Colonic mucosa (tissue), 4 donors: ENCODE measurements at regions not wholly inside any gene's neighbourhood (a gene's known extent, or its start where the extent isn't known, plus 50 kb on each side); places are given as distances from the start of the nearest gene placed in this dataset.

Experiments
- DNase-seq: peaks from one replicate; pipeline ENCODE4 v3.0.0-alpha.2; 2020
- H3K27ac ChIP-seq: fragments of 200-600 bp; one replicate; pipeline ENCODE4 v1.8.0; 2021
- H3K27me3 ChIP-seq: fragments of 200-600 bp; one replicate; pipeline ENCODE4 v1.8.0; 2021
- H3K36me3 ChIP-seq: fragments of 200-600 bp; one replicate; pipeline ENCODE4 v1.8.0; 2021
- H3K4me1 ChIP-seq: fragments of 200-600 bp; one replicate; pipeline ENCODE4 v1.8.0; 2021; ENCODE audit warnings: mild to moderate bottlenecking
- H3K4me3 ChIP-seq: fragments of 200-600 bp; one replicate; pipeline ENCODE4 v1.8.0; 2021
- H3K9ac ChIP-seq, 2 donors: one replicate each; pipeline ENCODE4 v1.7.0; 2013; ENCODE audit warnings: control low read depth in 2 of 2, low read depth in 2 of 2, low read length in 2 of 2
- H3K9me3 ChIP-seq: fragments of 200-600 bp; one replicate; pipeline ENCODE4 v1.8.0; 2021
- intact Hi-C: fragments of 100-400 bp; cut with DNase I; formaldehyde crosslinking; loops from one replicate; pipeline ENCODE4 v1.14.1; 2022
- TF ChIP-seq, protein P1 (sequence below): fragments of 200-600 bp; IDR thresholded peaks from one replicate; pipeline ENCODE4 v1.8.0; 2022; ENCODE audit warnings: antibody characterized with exemption, mild to moderate bottlenecking
- donor health status: healthy.
- donor health status: DM: no; HTN: no; CAD: no.
- donor health status: DM: no; HTN: no; CAD: no.

DNA sequence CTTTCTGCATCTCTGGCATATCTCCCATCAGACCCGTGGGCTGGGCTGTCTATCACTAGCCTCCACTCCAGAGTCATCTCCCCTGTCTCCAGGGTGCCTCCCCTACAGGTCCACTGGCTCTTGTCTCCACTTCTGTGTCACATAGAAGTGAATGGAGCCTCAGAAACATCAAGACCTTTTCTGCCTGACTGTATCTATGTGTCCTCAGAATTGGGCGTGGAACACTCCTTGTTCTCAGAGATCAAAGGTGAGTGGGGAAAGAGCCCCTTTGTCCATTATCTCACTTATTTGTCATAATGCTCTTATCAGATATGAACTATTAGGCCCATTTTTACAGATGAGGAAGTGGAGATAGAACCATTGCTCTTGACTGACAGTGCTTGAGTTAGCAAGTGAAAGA lies 211.0 kb downstream of the CYRIA start:
- H3K27me3 ChIP-seq = no peaks in the 10 kb centered on the region
- intact Hi-C loops = no loop called here
- H3K9ac ChIP-seq = no peak overlapping the region
- TF ChIP-seq, protein P1, sequence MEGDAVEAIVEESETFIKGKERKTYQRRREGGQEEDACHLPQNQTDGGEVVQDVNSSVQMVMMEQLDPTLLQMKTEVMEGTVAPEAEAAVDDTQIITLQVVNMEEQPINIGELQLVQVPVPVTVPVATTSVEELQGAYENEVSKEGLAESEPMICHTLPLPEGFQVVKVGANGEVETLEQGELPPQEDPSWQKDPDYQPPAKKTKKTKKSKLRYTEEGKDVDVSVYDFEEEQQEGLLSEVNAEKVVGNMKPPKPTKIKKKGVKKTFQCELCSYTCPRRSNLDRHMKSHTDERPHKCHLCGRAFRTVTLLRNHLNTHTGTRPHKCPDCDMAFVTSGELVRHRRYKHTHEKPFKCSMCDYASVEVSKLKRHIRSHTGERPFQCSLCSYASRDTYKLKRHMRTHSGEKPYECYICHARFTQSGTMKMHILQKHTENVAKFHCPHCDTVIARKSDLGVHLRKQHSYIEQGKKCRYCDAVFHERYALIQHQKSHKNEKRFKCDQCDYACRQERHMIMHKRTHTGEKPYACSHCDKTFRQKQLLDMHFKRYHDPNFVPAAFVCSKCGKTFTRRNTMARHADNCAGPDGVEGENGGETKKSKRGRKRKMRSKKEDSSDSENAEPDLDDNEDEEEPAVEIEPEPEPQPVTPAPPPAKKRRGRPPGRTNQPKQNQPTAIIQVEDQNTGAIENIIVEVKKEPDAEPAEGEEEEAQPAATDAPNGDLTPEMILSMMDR = no peak
- no peak overlapping the region for H3K27ac ChIP-seq
- no peak for DNase-seq
- H3K9me3 ChIP-seq = no peaks in the 10 kb centered on the region
- H3K4me1 ChIP-seq = no peaks in the 10 kb centered on the region
- H3K4me3 ChIP-seq = no peak overlapping the region
- no peaks in the 10 kb centered on the region for H3K36me3 ChIP-seq

DNA sequence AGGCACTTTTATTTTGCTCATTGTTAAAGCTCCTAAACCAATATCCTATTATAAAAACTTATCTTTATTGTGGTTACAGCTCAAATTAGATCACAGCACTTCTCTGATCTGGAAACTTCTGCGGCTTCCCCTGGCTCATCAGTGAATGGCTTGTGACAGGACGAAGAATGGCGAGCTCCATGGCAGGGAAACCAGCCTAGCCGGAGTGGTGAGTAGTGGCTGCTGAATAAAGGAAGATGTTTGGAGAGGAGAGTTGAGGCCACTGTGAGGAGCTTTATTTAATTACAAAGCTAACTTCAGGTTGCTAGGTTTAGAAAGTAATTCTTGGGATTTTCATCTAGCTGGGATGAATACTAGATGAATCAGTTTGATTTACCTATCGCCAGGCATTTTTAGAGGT lies 213.5 kb downstream of the CYRIA start:
- Histone ChIP-seq H3K4me1 (no peaks in the 10 kb centered on the region), H3K9me3 (no peaks in the 10 kb centered on the region), H3K27me3 (no peaks in the 10 kb centered on the region), H3K4me3 (no peak overlapping the region), H3K27ac (no peak overlapping the region), H3K9ac (no peak overlapping the region), H3K36me3 (no peaks in the 10 kb centered on the region)
- DNase-seq = no peak
- intact Hi-C loops = no loop called here
- TF ChIP-seq, protein P1 = no peak

DNA sequence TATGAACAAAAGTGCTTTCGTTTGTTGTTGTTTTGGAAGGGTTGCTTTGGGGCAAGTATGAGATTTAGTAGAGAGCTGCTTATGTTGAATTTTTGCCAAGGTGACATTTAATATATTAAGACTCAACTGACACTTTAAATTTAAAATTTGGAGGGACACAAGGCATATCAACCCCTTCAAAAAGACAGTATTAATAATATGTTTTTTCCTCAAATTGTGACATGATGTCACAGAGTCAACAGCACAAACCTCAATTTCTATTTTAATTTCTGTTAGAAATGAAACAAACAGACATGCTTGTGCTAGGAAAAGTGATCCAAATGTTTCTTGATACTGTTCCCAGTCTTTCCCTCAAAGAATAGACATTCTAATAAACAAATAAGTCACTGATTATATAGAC lies 218.9 kb downstream of the CYRIA start:
- Histone ChIP-seq H3K4me1 (no peaks in the 10 kb centered on the region), H3K36me3 (no peaks in the 10 kb centered on the region), H3K9me3 (no peaks in the 10 kb centered on the region), H3K4me3 (no peak overlapping the region), H3K27me3 (no peaks in the 10 kb centered on the region), H3K9ac (no peak overlapping the region), H3K27ac (no peak overlapping the region)
- DNase-seq = no peak
- intact Hi-C loops = no loop called here
- TF ChIP-seq, protein P1 = no peak

DNA sequence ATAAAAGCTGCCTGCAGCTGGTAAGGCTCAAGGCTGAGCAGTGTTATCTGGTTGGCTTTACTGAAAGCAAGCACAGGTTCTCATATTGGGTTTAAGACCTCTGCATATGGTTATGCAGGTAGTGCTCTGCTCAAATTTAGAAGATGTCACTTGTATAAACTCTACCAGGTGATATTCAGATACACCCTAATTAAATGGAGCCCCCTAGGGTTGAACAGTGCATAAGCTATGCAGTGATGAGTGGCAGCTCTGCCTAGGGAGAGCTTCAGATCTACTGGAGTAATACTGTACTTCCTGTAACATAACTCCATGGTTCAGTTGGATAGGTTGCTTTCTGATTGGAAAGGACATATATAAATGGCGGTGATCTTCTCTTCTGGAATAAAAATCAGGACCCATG lies 222.7 kb downstream of the CYRIA start:
- Histone ChIP-seq H3K27me3 (no peaks in the 10 kb centered on the region), H3K4me3 (no peak overlapping the region), H3K9ac (no peak overlapping the region), H3K4me1 (no peaks in the 10 kb centered on the region), H3K9me3 (no peaks in the 10 kb centered on the region), H3K36me3 (no peaks in the 10 kb centered on the region), H3K27ac (no peak overlapping the region)
- intact Hi-C loops = no loop called here
- TF ChIP-seq, protein P1 = no peak
- DNase-seq = no peak

DNA sequence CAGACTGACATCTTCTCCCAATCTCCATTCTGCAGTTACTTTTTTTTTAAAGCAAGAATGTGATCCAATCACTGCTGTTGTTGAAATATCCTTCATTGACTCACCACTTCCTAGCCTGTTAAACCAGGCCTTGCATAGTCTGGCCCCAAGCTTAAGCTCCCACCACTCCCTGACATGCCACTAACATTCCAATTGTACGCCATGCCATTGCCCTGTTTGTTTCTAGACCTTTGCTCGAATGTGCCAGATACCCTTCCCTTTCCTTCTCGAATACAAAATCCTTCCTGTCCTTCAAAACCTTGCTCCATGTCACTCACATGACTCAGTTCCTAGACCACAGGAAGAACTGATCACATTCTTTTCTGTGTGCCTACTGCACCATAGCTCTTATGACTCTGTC lies 224.2 kb downstream of the CYRIA start:
- H3K27ac ChIP-seq = no peak overlapping the region
- H3K9me3 ChIP-seq = no peaks in the 10 kb centered on the region
- no peaks in the 10 kb centered on the region for H3K36me3 ChIP-seq
- DNase-seq = no peak
- TF ChIP-seq, protein P1 = no peak
- no peaks in the 10 kb centered on the region for H3K27me3 ChIP-seq
- no peak overlapping the region for H3K4me3 ChIP-seq
- intact Hi-C loops = no loop called here
- H3K9ac ChIP-seq = no peak overlapping the region
- no peaks in the 10 kb centered on the region for H3K4me1 ChIP-seq

DNA sequence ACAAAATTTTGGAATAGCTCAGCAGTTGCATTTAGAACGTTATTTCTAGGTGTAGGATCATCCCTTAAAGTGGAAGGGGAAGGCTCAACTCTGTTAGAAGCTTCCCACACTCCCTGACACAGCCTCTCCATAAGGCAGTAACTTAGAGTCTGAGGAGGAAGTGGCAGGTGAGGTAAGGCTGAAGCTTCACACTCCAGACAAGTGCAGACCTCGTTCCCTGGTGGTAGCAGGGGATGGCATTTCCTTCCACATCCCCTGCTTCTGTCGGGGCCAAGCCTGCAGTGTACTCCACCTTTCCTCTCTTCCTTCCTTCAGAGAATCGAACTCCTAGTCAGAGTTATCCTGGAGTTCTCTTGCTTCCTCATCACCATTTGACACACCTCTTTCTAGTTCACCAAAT lies 224.7 kb downstream of the CYRIA start:
- DNase-seq = no peak
- Histone ChIP-seq H3K4me1 (no peaks in the 10 kb centered on the region), H3K27me3 (no peaks in the 10 kb centered on the region), H3K27ac (no peak overlapping the region), H3K9ac (no peak overlapping the region), H3K4me3 (no peak overlapping the region), H3K36me3 (no peaks in the 10 kb centered on the region), H3K9me3 (no peaks in the 10 kb centered on the region)
- intact Hi-C loops = no loop called here
- TF ChIP-seq, protein P1 = no peak
